PC-3 (cell line): ENCODE measurements at regions not wholly inside any gene's neighbourhood (a gene's known extent, or its start where the extent isn't known, plus 50 kb on each side); places are given as distances from the start of the nearest gene placed in this dataset.

ENCODE experiments used
- ATAC-seq: fragments of 200-7000 bp; cut with Tn5 transposase; 2 replicates; pipeline ENCODE4 v1.9.1; 2020; ENCODE audit warnings: mild to moderate bottlenecking, moderate library complexity
- BruUV-seq: library from RNA; stranded (reverse); fragments of 400-500 nt; replicated peaks from 2 replicates; lab custom pipeline; 2021; lab: Mats Ljungman, UMichigan
- CTCF ChIA-PET: fragments of 300-600 bp; sonication (Branson Sonifier 250); formaldehyde crosslinking; loops from one replicate; lab custom pipeline; 2022; ENCODE audit warnings: antibody characterized with exemption; lab: Charles Lee
- POLR2A ChIA-PET: fragments of 300-600 bp; sonication (Branson Sonifier 250); formaldehyde crosslinking; loops from one replicate; lab custom pipeline; 2022; ENCODE audit warnings: antibody characterized with exemption; ENCODE audit not compliant: unreplicated experiment; lab: Charles Lee
- DNase-seq: peaks from one replicate; pipeline ENCODE4 v3.0.0-alpha.2; 2015
- H2AFZ ChIP-seq: fragments of 300-600 bp; sonication (generic); 2 replicates; pipeline ENCODE4 v1.6.0; 2016; ENCODE audit warnings: antibody characterized with exemption, low read length
- H3F3A ChIP-seq: fragments of 300-600 bp; sonication (generic); one replicate; pipeline ENCODE4 v1.6.0; 2017; ENCODE audit warnings: antibody characterized with exemption, low read length, control low read depth, mild to moderate bottlenecking; ENCODE audit not compliant: unreplicated experiment
- H3K27ac ChIP-seq: fragments of 300-600 bp; sonication (generic); 2 replicates; pipeline ENCODE4 v1.5.1; 2016; ENCODE audit warnings: mild to moderate bottlenecking, low read length
- H3K27me3 ChIP-seq: fragments of 300-600 bp; sonication (generic); 2 replicates; pipeline ENCODE4 v1.6.1; 2016; ENCODE audit warnings: low read length, mixed read lengths
- H3K36me3 ChIP-seq: fragments of 300-600 bp; sonication (generic); 2 replicates; pipeline ENCODE4 v1.6.1; 2016; ENCODE audit warnings: low read depth, mixed run types, low read length, mixed read lengths
- H3K4me1 ChIP-seq: fragments of 300-600 bp; sonication (generic); 2 replicates; pipeline ENCODE4 v1.5.1; 2016; ENCODE audit warnings: low read length; ENCODE audit not compliant: insufficient read depth
- H3K4me2 ChIP-seq: fragments of 300-600 bp; sonication (generic); 2 replicates; pipeline ENCODE4 v1.6.0; 2016; ENCODE audit warnings: low read length
- H3K4me3 ChIP-seq: fragments of 300-600 bp; sonication (generic); 2 replicates; pipeline ENCODE4 v1.5.1; 2016; ENCODE audit warnings: mild to moderate bottlenecking, low read length, mixed read lengths
- H3K79me2 ChIP-seq: fragments of 300-600 bp; sonication (generic); 2 replicates; pipeline ENCODE4 v1.6.1; 2017; ENCODE audit warnings: low read length, mixed read lengths
- H3K9ac ChIP-seq: fragments of 300-600 bp; sonication (generic); 2 replicates; pipeline ENCODE4 v1.6.0; 2016; ENCODE audit warnings: mild to moderate bottlenecking, low read length
- H3K9me2 ChIP-seq: fragments of 300-600 bp; sonication (generic); replicated peaks from 2 replicates; pipeline ENCODE4 v1.6.1; 2016; ENCODE audit warnings: mixed run types, low read length, mixed read lengths
- H3K9me3 ChIP-seq: fragments of 300-600 bp; sonication (generic); 2 replicates; pipeline ENCODE4 v1.6.1; 2016; ENCODE audit warnings: low read length, mixed read lengths
- H4K20me1 ChIP-seq: fragments of 300-600 bp; sonication (generic); 2 replicates; pipeline ENCODE4 v1.6.1; 2016; ENCODE audit warnings: low read length, mixed read lengths
- CTCF ChIP-seq: fragments of 300-600 bp; sonication (generic); conservative IDR thresholded peaks from 2 replicates; pipeline ENCODE4 v1.5.1; 2017; ENCODE audit warnings: antibody characterized with exemption, low read depth, mild to moderate bottlenecking, low read length
- EZH2 ChIP-seq: fragments of 300-600 bp; sonication (generic); IDR thresholded peaks from one replicate; pipeline ENCODE4 v1.6.1; 2017; ENCODE audit warnings: antibody characterized with exemption, mild to moderate bottlenecking, low read length; ENCODE audit not compliant: unreplicated experiment
- EZH2phosphoT487 ChIP-seq: fragments of 300-600 bp; sonication (generic); IDR thresholded peaks from 2 replicates; pipeline ENCODE4 v1.6.1; 2018; ENCODE audit warnings: mild to moderate bottlenecking, antibody characterized with exemption, low read length, borderline replicate concordance
- intact Hi-C: fragments of 100-400 bp; cut with micrococcal nuclease; formaldehyde crosslinking; loops from 2 replicates; pipeline ENCODE4 v1.9.0; 2023

- Histone ChIP-seq H3K27me3 (peaks cover 15% of the 10 kb centered on the region), H3K4me3 (peak overlapping the region; percentile 81), H2AFZ (peak overlapping the region; percentile 95), H3K9ac (peak overlapping the region; percentile 38), H3K4me2 (peak overlapping the region; percentile 86), H4K20me1 (no peaks in the 10 kb centered on the region), H3K36me3 (no peaks in the 10 kb centered on the region), H3K9me3 (no peaks in the 10 kb centered on the region), H3K4me1 (no peaks in the 10 kb centered on the region), H3F3A (no peaks in the 10 kb centered on the region), H3K9me2 (no peaks in the 10 kb centered on the region), H3K27ac (no peak overlapping the region), H3K79me2 (no peaks in the 10 kb centered on the region)
- peak; percentile 24; the same call in 1 of the 2 replicates for ATAC-seq
- peak; percentile 1 for DNase-seq
- peak; percentile 80 for TF ChIP-seq EZH2
- peak; percentile 57; the same call in 1 of the 2 replicates for TF ChIP-seq EZH2phosphoT487
- no peak for TF ChIP-seq CTCF
- no TSS peak for BruUV-seq
- ChIA-PET CTCF (no interaction called here), POLR2A (no interaction called here)
- intact Hi-C loops: no loop called here
Measured at GRCh38 chr18:15198116-15198389, 450.1 kb downstream of the ANKRD30B start.
